Right forelimb (tissue), 1 donor: ENCODE measurements at regions not wholly inside any gene's neighbourhood (a gene's known extent, or its start where the extent isn't known, plus 50 kb on each side); places are given as distances from the start of the nearest gene placed in this dataset.

ENCODE experiments used
- DNase-seq: peaks from one replicate; pipeline ENCODE4 v3.0.0-alpha.2; 2018

GRCh38 chr14:76307786-76308780 is 67.9 kb upstream of the ESRRB start:
- DNase-seq = no peak

- DNase-seq = no peak
Measured at GRCh38 chr14:76309572-76310162, 66.3 kb upstream of the ESRRB start.

GRCh38 chr14:76311079-76311758 is 64.7 kb upstream of the ESRRB start:
- DNase-seq = no peak

GRCh38 chr14:76312821-76313220 is 63.1 kb upstream of the ESRRB start:
- no peak for DNase-seq

- DNase-seq = no peak
Measured at GRCh38 chr14:76313303-76313702, 62.6 kb upstream of the ESRRB start.

GRCh38 chr14:76313852-76314251 is 62.1 kb upstream of the ESRRB start:
- no peak for DNase-seq

- no peak for DNase-seq
Measured at GRCh38 chr14:76314521-76315034, 61.4 kb upstream of the ESRRB start.

GRCh38 chr14:76320486-76320885 is 55.5 kb upstream of the ESRRB start:
- no peak for DNase-seq

GRCh38 chr14:76320975-76321374 is 55.0 kb upstream of the ESRRB start:
- DNase-seq = no peak

GRCh38 chr14:76322594-76323220 is 53.2 kb upstream of the ESRRB start:
- DNase-seq = no peak

GRCh38 chr14:76323331-76324050 is 52.4 kb upstream of the ESRRB start:
- no peak for DNase-seq

GRCh38 chr14:76324133-76324532 is 51.8 kb upstream of the ESRRB start:
- DNase-seq = no peak
